Hepatic stellate cell (primary cell): ENCODE measurements at regions not wholly inside any gene's neighbourhood (a gene's known extent, or its start where the extent isn't known, plus 50 kb on each side); places are given as distances from the start of the nearest gene placed in this dataset.
"Not testable (repeated sequence)": the region's sequence is repeated elsewhere in the genome, so short reads cannot be mapped to it uniquely, and the experiment has no call there.

Experiments used
- DNase-seq: peaks from one replicate; pipeline ENCODE4 v3.0.0; 2011; ENCODE audit warnings: low spot score

DNA sequence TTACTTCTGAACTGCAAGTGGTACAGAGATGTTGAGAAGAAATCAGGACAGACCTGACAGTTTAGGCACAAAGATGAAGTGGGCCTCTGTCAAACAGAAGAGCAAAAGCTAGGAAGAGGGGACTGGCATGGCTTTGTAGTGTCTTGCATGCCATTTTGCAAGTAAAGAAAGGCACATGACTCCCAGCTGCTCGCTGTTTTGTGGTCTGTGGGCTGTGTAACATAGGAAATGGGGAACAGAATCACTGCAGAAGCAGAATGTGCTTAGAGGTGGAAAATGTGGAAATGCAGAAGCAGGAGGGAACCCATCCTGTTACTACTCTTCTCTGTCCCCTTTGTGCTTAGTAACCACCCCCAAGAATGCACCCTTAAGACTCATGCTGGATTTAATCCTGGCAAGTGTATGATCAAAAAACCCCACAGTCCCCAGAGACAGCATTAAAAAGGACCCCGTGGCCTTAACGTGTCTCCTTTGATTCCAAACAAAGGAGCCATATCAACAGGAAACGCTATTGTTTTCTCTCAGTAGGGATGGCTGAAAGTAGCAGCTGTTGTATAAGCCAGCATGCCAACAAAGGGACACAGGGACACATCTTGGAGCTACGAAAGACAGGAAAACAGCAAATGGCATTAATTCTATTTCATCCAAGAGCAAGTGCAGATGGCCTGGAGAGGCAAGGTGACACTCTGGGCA, 177.6 kb upstream of the GLRA2 start:
- DNase-seq, result no peak

DNA sequence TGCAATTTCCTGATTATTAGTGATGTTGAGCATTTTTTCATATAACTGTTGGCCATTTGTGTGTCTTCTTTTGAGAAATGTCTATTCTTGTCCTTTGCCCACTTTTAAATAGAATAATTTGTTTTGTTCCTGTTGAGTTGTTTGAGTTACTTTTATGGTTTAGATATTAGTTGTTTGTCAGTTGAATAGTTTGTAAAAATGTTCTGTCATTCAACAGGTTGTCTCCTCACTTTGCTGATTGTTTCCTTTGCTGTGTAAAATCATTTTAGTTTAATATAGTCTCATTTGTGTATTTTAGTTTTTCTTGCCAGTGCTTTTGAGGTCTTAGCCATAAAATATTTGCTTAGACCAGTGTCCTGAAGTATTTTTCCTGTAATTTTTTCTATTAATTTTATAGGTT, 181.8 kb upstream of the GLRA2 start:
- DNase-seq, result no peak

DNA sequence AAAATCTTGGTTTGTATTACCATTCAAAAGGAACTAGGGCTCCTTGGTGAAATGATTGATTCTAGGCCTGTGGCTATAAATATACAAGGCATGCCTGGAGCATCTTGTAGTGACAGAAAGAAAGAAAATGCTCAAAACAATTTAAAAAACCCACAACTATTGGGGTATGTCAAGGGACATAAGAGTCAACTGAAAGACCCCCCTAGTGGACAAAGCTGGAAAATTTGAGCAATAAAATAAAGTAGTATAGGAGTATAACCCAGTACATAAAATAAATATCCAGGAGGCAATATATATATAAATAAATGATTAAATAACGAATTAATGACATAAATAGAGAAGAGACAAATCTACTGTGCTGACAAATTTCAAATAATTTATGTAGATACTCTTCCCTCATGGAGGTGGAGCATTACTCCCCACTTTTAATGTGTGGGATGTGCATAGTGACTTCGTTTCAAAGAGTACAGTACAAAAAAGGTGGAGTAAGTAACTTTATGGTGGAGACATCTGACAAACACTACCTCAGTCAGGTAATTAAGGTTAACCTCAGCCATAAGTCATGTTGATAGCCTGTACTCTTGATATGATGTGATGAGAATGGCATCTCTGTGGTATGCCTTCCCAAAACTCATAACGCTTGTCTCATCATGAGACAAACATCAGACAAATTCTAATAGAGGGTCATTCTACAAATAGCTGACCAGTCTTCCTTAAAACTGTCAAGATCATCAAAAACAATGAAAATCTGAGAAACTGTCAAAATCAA, 185.0 kb upstream of the GLRA2 start:
- no peak for DNase-seq

DNA sequence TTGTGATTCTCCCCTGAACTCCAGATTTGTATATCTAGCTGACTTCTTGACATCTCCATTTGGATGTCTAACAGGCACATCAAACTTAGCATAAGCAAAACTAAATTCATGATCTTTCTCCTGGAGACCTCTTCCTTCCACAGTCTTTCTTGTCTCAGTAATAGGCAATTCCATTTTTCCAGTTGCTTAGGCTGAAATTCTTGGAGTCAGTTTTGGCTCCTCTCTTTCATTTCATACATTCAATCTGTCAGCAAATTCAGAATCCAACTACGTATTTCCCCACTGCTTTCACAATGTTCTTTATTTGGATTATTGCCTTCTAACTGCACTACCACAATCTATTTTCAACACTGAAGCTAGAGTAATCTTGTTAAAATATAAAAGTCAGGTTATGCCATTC, 219.9 kb upstream of the GLRA2 start:
- no peak for DNase-seq

DNA sequence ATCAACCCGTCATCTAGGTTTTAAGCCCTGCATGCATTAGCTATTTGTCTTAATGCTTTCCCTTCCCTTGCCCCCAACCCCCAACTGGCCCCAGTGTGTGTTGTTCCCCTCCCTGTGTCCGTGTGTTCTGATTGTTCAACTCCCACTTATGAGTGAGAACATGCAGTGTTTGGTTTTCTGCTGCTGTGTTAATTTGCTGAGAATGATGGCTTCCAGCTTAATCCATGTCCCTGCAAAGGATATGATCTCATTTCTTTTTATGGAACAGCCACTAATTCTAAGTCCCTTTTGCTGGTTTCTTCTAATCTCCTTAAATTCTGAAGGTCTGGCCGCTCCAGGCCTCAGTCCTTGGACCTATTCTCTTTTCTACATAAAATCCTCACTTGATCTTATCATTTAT, 220.4 kb upstream of the GLRA2 start:
- not testable (repeated sequence) for DNase-seq

DNA sequence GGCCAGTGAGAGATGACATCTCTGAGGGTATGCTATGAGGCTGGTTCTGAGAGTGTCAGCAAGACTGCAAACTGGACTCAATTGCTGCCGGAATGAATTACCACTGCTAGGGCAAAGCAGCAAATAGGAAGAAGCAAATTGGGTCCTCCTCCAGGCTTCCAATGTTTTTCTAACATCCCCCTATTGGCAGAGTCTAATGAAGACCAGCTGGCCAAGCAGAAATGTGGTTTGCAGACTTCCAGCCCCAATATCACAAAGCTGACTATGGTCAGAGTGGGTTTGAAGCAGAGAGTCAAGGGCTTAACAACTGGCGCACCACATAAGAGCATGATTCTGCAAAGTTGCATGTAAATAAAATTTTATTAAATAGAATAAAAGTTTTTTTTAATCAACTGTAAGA, 225.4 kb upstream of the GLRA2 start:
- DNase-seq, result no peak

DNA sequence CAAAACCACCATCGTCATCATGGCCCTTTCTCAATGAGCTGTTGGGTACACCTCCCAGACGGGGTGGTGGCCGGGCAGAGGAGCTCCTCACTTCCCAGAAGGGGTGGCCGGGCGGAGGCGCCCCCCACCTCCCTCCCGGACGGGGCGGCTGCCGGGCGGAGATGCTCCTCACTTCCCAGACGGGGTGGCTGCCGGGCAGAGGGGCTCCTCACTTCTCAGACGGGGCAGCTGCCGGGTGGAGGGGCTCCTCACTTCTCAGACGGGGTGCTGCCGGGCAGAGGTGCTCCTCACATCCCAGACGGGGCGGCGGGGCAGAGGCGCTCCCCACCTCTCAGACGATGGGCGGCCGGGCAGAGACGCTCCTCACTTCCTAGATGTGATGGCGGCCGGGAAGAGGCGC, 226.8 kb upstream of the GLRA2 start:
- DNase-seq, result not testable (repeated sequence)

DNA sequence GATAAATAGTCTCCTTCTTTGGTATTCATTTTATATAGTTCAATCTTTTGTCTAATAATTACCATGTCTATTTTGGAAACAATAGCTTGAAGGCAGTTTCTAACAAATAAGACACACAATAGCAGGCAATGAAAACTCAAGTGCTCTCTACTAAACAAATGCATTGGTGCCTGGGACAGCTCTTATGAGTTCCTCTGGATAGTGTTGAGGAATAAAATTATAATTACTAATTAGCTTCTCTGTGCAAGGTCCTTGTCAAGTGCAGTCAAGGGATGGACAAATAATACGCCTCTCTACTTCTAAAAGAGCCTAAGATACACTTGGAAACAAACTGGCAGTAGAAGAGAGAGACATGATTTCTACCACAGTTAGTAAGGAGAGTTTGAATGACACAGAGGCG, 229.0 kb upstream of the GLRA2 start:
- DNase-seq, result no peak

DNA sequence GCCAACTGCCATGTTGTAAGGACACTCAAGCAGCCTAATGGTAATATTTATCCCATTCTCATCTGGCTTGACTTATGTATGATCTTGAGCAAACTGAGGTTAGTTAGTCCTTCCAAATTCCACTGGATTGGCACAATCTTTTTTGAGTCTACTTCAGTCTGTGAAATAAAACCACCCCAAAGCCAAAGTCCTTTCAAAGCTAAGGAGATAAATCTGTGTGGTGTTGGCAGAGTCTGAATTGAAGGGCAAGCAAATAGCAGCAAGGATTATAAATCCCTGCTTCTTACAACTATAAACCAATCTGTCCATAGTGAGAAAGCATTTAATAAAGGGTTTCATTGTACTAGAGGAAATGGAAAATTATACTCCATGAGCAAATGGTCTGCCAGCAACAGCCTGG, 233.9 kb upstream of the GLRA2 start:
- DNase-seq, result no peak

DNA sequence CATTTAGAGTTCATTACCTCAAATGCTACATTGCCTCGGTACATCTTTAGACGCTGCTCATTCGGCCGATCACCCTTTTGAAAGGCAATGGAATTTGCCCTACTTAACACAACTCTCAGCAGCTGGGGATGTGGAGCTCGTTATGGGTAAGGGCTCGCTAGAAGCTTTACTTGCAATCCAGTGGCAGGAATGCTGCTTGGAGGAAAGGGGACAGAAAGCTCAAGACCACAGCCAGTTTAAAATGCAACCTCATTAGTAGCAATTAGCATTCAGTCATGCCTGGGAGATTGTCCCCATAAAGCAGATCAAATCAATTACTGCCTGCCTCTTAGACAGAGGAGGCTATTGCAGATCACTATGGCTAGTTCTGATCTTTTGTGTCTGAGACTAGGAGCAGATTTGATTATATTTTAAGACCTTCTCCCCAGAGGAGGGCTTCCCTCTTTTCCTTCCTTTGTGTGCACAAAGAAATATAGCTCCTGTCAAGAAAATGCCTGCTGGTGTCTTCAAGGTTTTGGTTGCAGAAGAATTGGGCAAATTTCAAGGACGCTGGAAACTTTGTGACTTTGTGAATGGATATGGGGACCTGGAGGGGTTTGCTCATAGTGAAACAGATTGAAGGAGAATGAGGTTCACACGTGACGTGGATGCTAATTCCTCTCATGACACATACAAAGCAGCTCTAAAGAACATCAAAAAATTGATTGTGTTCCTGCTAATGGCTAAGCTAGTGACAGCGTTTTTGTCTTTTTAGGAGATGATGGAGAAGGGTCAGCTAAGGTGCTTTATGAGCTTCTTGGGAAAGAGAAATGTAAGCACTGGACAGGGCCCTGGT, 237.5 kb upstream of the GLRA2 start:
- DNase-seq, result no peak

DNA sequence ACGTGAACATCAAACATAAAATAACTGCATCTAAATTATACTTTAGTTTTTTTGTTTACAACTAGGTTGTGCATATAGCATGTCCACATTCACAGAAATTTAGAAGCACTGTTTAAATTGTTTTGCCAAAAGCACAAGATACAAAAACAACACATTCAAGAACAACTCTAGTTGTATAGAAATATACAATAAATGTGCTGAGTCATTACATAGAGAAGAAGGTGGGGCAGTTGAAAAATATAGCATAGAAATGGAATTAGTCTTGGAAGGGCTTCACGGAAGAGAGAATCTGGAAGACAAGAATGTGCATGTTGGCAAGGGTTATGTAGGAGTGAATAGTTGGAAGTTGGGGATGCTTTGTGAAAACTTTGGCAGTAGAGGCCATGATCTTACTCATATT, 239.0 kb upstream of the GLRA2 start:
- no peak for DNase-seq

DNA sequence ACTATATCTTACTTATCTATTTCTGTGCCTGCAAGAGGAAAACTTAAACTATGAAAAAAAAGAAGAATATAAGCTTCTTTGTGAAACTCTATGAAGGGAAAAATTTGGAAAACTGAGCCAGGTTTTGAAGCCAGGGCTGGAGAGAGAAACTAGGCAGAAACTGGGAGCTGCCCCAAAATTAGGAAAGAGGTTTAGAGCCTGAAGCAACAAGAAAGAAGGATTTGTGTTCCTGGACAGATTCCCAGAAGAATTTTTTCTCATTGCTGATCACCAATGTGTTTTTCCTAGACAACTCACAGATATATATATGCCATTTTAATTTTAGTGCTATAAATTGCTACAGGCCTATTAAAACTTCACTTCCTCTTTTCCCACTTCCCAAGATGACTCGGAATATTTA, 245.0 kb upstream of the GEMIN8 start:
- no peak for DNase-seq

DNA sequence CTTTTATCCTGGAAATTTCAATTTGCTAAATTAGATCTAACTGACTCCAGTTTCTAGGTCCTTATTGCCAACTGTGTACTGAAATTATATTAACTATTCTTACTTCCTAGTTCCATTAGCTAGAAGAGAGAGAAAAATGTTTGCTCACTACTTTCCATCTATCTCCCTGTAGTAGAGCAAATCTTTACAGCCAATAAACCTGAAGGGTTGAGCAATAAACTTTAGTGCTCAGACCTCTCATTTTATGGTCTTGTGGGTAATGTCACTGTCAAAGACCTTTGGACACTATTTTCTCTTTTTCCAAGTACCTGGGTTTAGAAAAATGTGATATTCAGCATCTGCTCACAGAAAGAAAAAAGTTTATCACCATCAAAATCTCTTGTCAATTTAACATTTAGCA, 237.5 kb upstream of the GEMIN8 start:
- DNase-seq, result no peak

DNA sequence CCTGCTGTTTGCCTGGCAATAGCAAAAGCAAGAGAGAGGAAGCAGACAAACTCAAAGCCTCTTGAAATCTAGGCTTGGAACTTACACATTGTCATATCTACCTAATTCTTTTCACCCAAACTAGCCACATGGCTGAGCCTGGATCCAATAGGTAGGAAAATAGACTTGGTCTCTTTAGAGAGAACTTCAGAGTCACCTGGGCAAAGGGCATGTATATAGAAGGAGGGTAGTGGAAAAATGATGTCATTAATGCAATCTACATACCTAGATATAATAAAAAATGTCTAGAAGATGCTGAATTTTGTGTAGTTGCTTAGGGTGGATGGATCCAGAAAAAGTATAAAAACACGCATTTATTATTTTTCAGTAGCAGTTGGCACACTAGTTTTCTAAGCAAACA, 237.0 kb upstream of the GEMIN8 start:
- DNase-seq, result no peak

DNA sequence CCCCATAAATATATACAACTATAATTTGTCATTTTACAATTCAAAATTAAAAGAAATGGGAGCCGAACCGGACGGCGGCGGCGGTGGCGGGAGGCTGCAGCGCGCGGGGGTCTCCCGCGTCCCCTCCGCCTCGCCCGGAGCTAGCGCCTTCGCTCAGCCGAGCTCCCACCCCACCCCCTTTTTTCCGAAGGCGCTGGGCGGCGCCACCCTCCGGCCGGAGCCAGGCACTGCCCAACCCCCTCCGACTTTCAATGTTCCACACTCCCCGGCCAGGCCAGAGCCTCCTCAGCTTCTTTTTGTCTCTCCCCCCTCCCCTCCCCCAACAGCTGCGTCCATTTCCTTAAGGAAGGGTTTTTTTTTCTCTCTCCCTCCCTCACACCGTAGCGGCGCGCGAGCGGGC, 214.1 kb upstream of the GEMIN8 start:
- DNase-seq, result no peak

DNA sequence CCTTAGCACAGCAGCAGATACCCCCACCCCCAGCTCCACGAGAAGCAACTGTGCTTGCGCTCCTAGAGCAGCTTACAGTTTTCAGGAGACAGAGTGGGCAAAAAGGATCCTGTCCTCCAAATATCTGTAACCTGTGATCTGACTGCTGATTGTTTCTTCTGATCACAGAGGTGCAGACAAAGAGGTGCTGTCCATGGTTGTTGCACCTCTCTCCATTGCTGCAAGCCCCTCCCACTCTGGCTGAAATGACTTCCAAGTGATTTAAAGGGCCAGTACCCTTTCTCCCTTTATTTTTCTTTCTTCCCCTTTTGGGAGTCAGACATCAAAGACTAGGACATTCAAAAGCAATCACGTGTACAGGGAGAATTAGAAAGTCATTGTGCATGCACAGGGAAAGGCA, 205.3 kb upstream of the GEMIN8 start:
- DNase-seq, result no peak

DNA sequence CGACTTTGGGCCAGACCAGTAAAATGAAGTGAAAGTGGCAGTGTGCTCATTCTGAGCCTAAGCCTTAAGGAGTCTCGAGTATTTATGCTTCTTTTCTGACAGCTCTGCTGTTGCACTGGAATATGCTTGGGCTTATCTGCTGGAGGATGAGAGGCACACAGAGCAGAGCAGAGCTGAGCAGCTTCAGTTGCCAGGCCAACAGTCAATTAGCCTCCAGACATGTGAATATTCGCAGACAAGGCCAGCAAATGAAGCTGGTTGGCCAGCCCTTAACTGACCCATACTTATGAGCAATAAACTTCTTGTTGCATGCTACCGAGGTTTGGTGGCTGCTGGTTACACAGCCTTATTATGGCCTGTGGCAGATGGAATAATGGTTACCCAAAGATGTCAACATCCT, 203.0 kb upstream of the GEMIN8 start:
- no peak for DNase-seq

DNA sequence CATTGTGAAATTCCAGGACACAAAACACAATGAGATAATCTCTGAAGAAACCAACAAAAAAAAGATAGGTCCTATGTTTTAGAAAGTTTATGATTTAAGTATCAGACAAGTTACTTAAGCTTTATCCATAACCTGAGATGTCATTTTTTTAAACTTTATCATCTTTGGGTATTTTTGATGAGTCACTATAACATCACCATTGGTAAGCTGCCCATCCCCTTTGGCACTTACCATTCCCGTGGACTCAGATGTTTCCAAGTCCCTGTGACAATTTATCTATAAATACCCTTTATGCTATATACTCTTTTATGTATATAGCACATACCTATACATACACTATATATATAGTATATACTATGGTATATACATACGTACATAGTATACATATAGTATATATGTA, 198.9 kb upstream of the GEMIN8 start:
- no peak for DNase-seq

DNA sequence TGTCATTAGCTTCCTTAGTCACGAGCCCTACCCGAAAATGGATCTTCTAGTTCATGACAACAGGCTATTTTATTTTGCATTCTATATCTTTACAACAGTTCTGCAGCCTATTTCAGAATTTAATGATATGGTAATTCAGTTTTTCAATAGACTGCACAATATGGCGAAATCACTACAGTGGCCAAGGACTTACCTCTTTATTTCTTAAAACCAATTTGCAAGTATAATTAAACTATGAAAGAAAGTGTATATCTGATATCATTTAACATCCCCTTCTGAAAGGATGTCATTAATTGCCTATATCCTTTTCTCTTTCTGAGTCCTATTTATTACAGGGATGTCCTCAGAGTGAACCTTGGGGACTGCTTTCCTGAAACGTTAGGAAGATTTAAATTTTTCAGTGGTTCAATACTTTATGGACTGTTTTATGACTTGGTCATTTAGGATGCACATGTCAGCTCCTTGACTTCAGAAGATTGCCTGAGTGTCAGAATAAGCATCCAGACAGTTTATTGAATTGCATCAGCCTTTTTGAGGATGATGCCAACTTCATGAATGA, 190.8 kb upstream of the GEMIN8 start:
- DNase-seq, result no peak

DNA sequence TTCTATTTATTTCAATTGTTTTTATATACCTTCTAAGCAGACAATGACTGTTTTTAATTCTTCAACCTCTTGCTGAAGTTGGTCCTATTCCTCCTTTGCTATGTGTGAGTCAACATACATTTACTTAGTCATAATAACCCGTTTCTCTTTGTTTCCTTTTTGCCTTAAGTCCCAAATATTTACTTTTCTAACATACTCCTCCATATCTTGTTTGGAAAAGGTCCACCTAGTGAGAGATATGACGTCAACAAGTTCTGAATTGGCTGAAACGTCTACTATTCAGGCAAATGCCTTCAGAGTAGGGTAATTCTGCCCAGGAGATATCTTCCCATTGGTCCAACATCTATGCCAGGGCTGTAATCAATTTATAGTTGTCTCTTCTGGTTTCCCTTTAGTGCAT, 179.3 kb upstream of the GEMIN8 start:
- DNase-seq, result no peak

DNA sequence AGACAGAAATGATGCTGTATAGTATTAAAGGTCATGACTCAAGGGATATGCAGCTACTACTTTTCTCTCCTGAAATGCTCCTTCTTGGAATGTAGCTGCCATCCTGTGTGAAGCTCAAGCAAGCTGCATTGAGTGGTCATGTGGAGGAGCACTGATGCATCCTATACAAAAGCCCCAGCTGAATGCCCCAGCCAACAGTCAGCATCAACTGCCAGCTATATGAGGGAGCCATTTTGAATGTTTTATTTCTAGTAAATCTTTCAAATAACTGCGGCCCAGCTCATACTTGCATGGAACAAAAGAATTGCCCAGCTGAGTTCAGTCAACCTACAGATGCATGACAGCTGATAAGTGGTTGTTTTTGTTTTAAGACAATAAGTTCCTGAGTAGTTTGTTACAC, 165.0 kb upstream of the GEMIN8 start:
- no peak for DNase-seq

DNA sequence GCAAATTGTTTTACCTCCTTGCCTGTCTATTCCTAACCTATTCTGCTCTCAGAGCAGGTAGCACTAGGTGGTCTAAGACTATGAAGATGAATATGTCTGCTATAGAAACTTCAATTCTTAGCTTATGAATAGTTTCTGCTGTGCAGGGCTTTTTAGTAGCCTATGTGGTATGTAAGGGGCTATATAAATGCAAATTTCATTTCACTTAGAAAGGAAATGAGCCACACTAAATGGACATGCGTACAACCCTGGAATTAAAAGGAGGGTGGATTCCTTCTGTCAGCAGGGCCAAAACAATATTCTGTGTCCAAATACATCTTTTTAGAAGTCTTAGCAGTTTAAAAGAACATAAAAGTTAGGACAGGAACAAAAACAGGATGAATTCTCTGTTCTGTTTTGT, 163.9 kb upstream of the GEMIN8 start:
- no peak for DNase-seq

DNA sequence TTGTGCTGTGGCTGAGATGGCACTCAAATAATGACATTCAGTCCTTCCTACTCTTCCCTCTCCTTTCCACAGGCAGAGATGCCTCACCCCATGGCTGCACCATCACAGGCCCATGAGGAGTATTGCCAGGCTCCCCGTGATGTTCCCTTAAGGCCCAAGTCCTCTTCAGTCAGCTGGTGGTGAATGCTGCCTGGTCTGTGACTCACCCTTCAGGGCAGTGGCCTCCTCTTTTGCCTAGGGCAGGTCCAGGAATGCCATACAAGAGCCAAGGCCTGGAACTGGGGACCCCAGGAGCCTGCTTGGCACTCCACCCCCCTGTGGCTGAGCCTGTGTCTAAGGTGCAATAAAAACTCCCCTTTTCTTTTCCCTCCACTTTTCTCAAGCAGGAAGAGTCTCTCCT, 144.2 kb upstream of the GEMIN8 start:
- DNase-seq, result no peak
